ENCODE measurements at regions not wholly inside any gene's neighbourhood (a gene's known extent, or its start where the extent isn't known, plus 50 kb on each side); places are given as distances from the start of the nearest gene placed in this dataset.

DNA sequence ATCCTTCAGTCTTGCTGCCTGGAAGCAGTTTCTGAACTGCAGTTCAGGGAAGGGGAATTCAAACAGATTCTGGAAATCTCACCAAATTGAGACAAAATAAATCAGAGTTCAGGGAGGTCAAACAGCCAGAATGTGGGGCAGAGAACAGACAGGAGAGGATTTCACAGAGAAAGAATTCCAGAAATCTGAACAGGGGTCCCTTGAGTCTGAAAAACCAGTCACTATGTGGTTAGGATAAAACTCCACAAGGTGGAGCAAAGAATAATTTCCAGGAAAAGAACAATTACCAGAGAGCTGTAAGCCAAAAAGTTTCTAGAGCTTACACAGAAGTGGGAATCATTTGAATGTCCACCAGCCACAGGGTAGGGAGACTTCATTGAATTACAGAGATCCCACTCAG, 84.7 kb downstream of the URB2 start:
- DNase-seq (ENCODE audit: low spot score), result no peak
- H3K4me1 Mint-ChIP-seq (ENCODE audit: unreplicated experiment), result no peaks in the 10 kb centered on the region
- H3K36me3 Mint-ChIP-seq (ENCODE audit: low read depth, unreplicated experiment), result no peaks in the 10 kb centered on the region
- H3K27me3 Mint-ChIP-seq (ENCODE audit: unreplicated experiment), result no peaks in the 10 kb centered on the region
- TF ChIP-seq, protein P1, sequence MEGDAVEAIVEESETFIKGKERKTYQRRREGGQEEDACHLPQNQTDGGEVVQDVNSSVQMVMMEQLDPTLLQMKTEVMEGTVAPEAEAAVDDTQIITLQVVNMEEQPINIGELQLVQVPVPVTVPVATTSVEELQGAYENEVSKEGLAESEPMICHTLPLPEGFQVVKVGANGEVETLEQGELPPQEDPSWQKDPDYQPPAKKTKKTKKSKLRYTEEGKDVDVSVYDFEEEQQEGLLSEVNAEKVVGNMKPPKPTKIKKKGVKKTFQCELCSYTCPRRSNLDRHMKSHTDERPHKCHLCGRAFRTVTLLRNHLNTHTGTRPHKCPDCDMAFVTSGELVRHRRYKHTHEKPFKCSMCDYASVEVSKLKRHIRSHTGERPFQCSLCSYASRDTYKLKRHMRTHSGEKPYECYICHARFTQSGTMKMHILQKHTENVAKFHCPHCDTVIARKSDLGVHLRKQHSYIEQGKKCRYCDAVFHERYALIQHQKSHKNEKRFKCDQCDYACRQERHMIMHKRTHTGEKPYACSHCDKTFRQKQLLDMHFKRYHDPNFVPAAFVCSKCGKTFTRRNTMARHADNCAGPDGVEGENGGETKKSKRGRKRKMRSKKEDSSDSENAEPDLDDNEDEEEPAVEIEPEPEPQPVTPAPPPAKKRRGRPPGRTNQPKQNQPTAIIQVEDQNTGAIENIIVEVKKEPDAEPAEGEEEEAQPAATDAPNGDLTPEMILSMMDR (IDR thresholded peaks at IDR 0.05; ENCODE audit: unreplicated experiment), result no peak
- no peaks in the 10 kb centered on the region for H3K9me3 Mint-ChIP-seq (ENCODE audit: unreplicated experiment)
- no peak overlapping the region for H3K4me3 Mint-ChIP-seq (ENCODE audit: unreplicated experiment)
- H3K27ac Mint-ChIP-seq (ENCODE audit: unreplicated experiment), result no peak overlapping the region

DNA sequence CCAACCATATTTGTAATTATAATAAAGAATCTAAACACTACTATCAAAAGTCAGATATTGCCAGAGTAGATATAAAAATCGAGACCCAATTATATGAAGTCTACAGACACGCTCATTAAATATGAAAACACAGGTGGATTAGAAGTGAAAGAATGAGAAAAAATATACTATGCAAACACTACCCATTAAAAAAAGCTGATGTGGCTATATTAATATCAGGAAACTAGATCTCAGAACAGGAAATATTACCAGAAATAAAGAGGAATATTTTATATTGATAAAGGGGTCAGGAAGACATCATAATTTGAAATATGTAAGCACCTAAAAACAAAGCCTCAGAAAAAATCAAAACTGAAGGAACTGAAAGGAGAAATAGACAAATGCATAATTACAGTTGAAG, 88.3 kb downstream of the URB2 start:
- H3K27ac Mint-ChIP-seq (ENCODE audit: unreplicated experiment), result no peak overlapping the region
- H3K36me3 Mint-ChIP-seq (ENCODE audit: low read depth, unreplicated experiment), result no peaks in the 10 kb centered on the region
- H3K27me3 Mint-ChIP-seq (ENCODE audit: unreplicated experiment), result no peaks in the 10 kb centered on the region
- no peaks in the 10 kb centered on the region for H3K4me1 Mint-ChIP-seq (ENCODE audit: unreplicated experiment)
- no peak overlapping the region for H3K4me3 Mint-ChIP-seq (ENCODE audit: unreplicated experiment)
- DNase-seq (ENCODE audit: low spot score), result no peak
- TF ChIP-seq, protein P1 (IDR thresholded peaks at IDR 0.05; ENCODE audit: unreplicated experiment), result no peak
- H3K9me3 Mint-ChIP-seq (ENCODE audit: unreplicated experiment), result no peaks in the 10 kb centered on the region

DNA sequence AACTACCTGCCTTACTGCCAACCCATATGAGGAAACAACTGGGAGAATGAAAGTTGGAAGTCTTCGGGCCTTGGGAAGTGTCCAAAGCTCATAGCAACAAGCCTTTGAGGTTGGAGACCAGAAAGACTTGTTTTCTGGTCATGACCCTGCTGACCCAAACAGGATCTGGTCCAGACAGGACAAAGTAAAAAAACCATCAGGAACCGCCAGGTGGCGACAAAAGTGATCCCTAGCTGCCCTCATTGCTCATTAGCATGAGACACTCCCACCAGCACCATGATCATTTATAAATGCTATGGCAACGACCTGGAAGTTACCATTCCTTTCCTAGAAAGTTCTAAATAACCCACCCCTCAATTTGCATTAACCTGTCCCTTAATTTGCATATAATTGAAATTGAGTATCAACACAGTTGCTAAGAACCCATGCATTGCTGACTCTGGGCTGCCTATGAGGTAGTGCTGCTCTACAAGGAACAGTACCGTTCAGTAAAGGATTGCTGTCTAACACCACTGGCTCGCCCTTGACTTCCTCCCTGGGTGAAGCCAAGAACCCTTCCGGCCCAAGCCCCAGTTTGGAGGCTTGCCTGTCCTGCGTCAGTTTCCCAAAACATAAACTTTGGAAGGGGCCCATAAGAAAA, 89.0 kb downstream of the URB2 start:
- no peak overlapping the region for H3K4me3 Mint-ChIP-seq (ENCODE audit: unreplicated experiment)
- no peaks in the 10 kb centered on the region for H3K36me3 Mint-ChIP-seq (ENCODE audit: low read depth, unreplicated experiment)
- DNase-seq (ENCODE audit: low spot score), result no peak
- H3K27ac Mint-ChIP-seq (ENCODE audit: unreplicated experiment), result no peak overlapping the region
- H3K27me3 Mint-ChIP-seq (ENCODE audit: unreplicated experiment), result no peaks in the 10 kb centered on the region
- H3K9me3 Mint-ChIP-seq (ENCODE audit: unreplicated experiment), result no peaks in the 10 kb centered on the region
- no peaks in the 10 kb centered on the region for H3K4me1 Mint-ChIP-seq (ENCODE audit: unreplicated experiment)
- TF ChIP-seq, protein P1 (IDR thresholded peaks at IDR 0.05; ENCODE audit: unreplicated experiment), result no peak

DNA sequence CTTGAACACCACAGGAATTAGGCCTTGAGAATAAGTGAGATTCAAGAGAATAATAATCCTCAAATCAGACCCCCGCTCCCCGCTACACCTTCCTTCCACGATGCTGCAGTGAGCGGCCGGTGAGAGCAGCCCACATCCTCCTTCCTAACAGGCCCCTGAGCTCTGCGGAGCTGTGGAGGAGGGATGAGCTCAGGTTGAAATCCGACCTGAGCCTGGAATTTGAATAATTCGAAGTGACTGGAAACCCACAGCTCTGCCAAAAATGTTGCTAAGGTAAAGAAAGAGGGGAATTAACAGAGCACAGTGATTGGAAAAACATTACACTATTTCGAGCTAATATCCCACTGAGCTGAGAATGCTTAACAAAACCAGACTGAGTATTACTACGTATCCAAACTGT, 90.0 kb downstream of the URB2 start:
- Mint-ChIP-seq H3K36me3 (ENCODE audit: low read depth, unreplicated experiment) (no peaks in the 10 kb centered on the region), H3K27me3 (ENCODE audit: unreplicated experiment) (peaks cover 2% of the 10 kb centered on the region), H3K27ac (ENCODE audit: unreplicated experiment) (no peak overlapping the region), H3K4me3 (ENCODE audit: unreplicated experiment) (no peak overlapping the region), H3K4me1 (ENCODE audit: unreplicated experiment) (no peaks in the 10 kb centered on the region), H3K9me3 (ENCODE audit: unreplicated experiment) (no peaks in the 10 kb centered on the region)
- TF ChIP-seq, protein P1 (IDR thresholded peaks at IDR 0.05; ENCODE audit: unreplicated experiment), result no peak
- no peak for DNase-seq (ENCODE audit: low spot score)

DNA sequence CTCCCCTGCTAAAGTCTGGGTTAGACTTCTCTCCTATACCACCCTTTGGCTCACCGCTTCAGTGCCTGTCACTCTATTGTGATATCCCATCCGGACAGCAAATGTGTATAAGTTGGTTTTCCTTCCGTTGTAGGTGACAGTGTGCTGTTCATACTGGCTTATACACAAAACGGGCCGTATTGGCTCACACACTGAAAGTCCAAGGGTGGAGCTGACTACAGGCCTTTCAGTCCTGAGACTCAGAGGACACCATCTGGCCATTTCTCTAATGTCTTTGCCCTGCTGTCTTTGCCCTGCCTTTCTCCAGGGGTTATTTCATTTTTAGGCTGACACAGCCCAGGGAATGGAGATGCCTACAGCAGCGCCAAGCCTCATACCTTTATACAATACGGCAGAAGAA, 90.7 kb downstream of the URB2 start:
- Mint-ChIP-seq H3K36me3 (ENCODE audit: low read depth, unreplicated experiment) (no peaks in the 10 kb centered on the region), H3K9me3 (ENCODE audit: unreplicated experiment) (no peaks in the 10 kb centered on the region), H3K27me3 (ENCODE audit: unreplicated experiment) (peaks cover 2% of the 10 kb centered on the region), H3K4me3 (ENCODE audit: unreplicated experiment) (no peak overlapping the region), H3K4me1 (ENCODE audit: unreplicated experiment) (no peaks in the 10 kb centered on the region), H3K27ac (ENCODE audit: unreplicated experiment) (no peak overlapping the region)
- DNase-seq (ENCODE audit: low spot score), result no peak
- TF ChIP-seq, protein P1 (IDR thresholded peaks at IDR 0.05; ENCODE audit: unreplicated experiment), result no peak
